OCI-LY7 (cell line): ENCODE measurements at regions not wholly inside any gene's neighbourhood (a gene's known extent, or its start where the extent isn't known, plus 50 kb on each side); places are given as distances from the start of the nearest gene placed in this dataset.

Experiments used
- BruUV-seq: library from RNA; stranded (reverse); fragments of 400-500 nt; replicated peaks from 2 replicates; lab custom pipeline; 2021; lab: Mats Ljungman, UMichigan
- CTCF ChIA-PET: fragments of 300-600 bp; sonication (Branson Sonifier 250); formaldehyde crosslinking; loops from one replicate; lab custom pipeline; 2022; ENCODE audit warnings: antibody characterized with exemption; ENCODE audit not compliant: unreplicated experiment; lab: Charles Lee
- POLR2A ChIA-PET: fragments of 300-600 bp; sonication (Branson Sonifier 250); formaldehyde crosslinking; loops from one replicate; lab custom pipeline; 2022; ENCODE audit warnings: antibody characterized with exemption; lab: Charles Lee
- DNase-seq: peaks from one replicate; pipeline ENCODE4 v3.0.0-alpha.2; 2015; ENCODE audit warnings: low spot score
- H2AFZ ChIP-seq: fragments of 200-600 bp; sonication (generic), shearing (Covaris generic); 2 replicates; pipeline ENCODE4 v1.6.1; 2014; ENCODE audit warnings: mild to moderate bottlenecking, antibody characterized with exemption, low read length, moderate library complexity
- H3K27ac ChIP-seq: fragments of 200-600 bp; sonication (generic); 2 replicates; pipeline ENCODE4 v1.5.1; 2014; ENCODE audit warnings: mixed run types, low read depth, mild to moderate bottlenecking, moderate library complexity, low read length, inconsistent platforms; ENCODE audit not compliant: poor library complexity, severe bottlenecking
- H3K36me3 ChIP-seq: fragments of 200-600 bp; sonication (generic); 2 replicates; pipeline ENCODE4 v1.6.1; 2014; ENCODE audit warnings: mild to moderate bottlenecking, antibody characterized with exemption, low read length, moderate library complexity, mixed read lengths; ENCODE audit not compliant: insufficient read depth
- H3K4me1 ChIP-seq: fragments of 200-600 bp; sonication (generic); 2 replicates; pipeline ENCODE4 v1.5.1; 2014; ENCODE audit warnings: mild to moderate bottlenecking, low read length; ENCODE audit not compliant: insufficient read depth, poor library complexity, severe bottlenecking
- H3K4me2 ChIP-seq: fragments of 200-600 bp; sonication (generic); 2 replicates; pipeline ENCODE4 v1.6.1; 2014; ENCODE audit warnings: mild to moderate bottlenecking, low read length
- H3K4me3 ChIP-seq: fragments of 200-600 bp; sonication (generic); 2 replicates; pipeline ENCODE4 v1.5.1; 2014; ENCODE audit warnings: mild to moderate bottlenecking, low read depth, low read length; ENCODE audit not compliant: poor library complexity, severe bottlenecking
- H3K79me2 ChIP-seq: fragments of 200-600 bp; sonication (generic); 2 replicates; pipeline ENCODE4 v1.6.1; 2016; ENCODE audit warnings: low read depth, mild to moderate bottlenecking, low read length, moderate library complexity, mixed read lengths; ENCODE audit not compliant: insufficient read depth
- H3K9me2 ChIP-seq: fragments of 200-600 bp; sonication (generic); 2 replicates; pipeline ENCODE4 v1.6.1; 2016; ENCODE audit warnings: mild to moderate bottlenecking, low read length, mixed read lengths; ENCODE audit not compliant: insufficient read depth
- H3K9me3 ChIP-seq: fragments of 200-600 bp; sonication (generic); 2 replicates; pipeline ENCODE4 v1.6.1; 2014; ENCODE audit warnings: mild to moderate bottlenecking, mixed run types, low read length, mixed read lengths
- H4K20me1 ChIP-seq: fragments of 200-600 bp; sonication (generic); 2 replicates; pipeline ENCODE4 v1.6.1; 2014; ENCODE audit warnings: mild to moderate bottlenecking, antibody characterized with exemption, low read length, moderate library complexity, mixed read lengths; ENCODE audit not compliant: insufficient read depth
- EZH2phosphoT487 ChIP-seq: fragments of 200-600 bp; sonication (generic); IDR thresholded peaks from 2 replicates; pipeline ENCODE4 v1.6.1; 2018; ENCODE audit warnings: low read depth, borderline replicate concordance, mild to moderate bottlenecking, mixed run types, antibody characterized with exemption, low read length, moderate library complexity, mixed read lengths
- intact Hi-C: fragments of 100-400 bp; cut with micrococcal nuclease; formaldehyde crosslinking; loops from one replicate; pipeline ENCODE4 v1.10.0; 2022; ENCODE audit not compliant: unreplicated experiment
- TF ChIP-seq, protein P1 (sequence below): fragments of 200-600 bp; sonication (generic); conservative IDR thresholded peaks from 2 replicates; pipeline ENCODE4 v1.5.1; 2014; ENCODE audit warnings: mild to moderate bottlenecking, antibody characterized with exemption, low read length, moderate library complexity, mixed read lengths

DNA sequence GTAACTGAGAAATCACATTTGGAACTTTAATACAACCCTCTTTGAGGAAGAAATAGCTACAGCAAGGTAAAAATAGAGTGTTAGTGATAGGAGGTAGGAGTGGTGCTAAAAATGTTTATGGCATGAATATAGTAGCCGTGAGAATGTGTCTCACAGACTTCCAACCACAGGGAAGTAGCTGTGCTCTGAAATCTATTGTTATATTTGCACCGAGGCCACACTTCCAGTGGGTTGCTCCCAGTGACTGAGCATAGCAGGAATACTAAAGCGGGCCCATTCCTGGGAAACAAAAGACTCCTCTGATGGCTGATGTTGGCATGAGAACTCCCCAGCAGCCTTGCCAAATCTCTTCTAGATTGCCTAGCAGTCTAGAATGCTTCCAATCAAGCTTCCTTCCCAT lies 174.1 kb upstream of the PLXNC1 start:
- Histone ChIP-seq H3K36me3 (no peaks in the 10 kb centered on the region), H3K4me3 (no peak overlapping the region), H3K4me2 (no peak overlapping the region), H3K9me2 (no peaks in the 10 kb centered on the region), H3K9me3 (no peaks in the 10 kb centered on the region), H3K27ac (no peak overlapping the region), H3K4me1 (no peaks in the 10 kb centered on the region), H4K20me1 (no peaks in the 10 kb centered on the region), H3K79me2 (no peaks in the 10 kb centered on the region), H2AFZ (no peak overlapping the region)
- CTCF ChIA-PET, result no interaction called here
- DNase-seq, result no peak
- no peak for TF ChIP-seq EZH2phosphoT487
- TF ChIP-seq, protein P1, sequence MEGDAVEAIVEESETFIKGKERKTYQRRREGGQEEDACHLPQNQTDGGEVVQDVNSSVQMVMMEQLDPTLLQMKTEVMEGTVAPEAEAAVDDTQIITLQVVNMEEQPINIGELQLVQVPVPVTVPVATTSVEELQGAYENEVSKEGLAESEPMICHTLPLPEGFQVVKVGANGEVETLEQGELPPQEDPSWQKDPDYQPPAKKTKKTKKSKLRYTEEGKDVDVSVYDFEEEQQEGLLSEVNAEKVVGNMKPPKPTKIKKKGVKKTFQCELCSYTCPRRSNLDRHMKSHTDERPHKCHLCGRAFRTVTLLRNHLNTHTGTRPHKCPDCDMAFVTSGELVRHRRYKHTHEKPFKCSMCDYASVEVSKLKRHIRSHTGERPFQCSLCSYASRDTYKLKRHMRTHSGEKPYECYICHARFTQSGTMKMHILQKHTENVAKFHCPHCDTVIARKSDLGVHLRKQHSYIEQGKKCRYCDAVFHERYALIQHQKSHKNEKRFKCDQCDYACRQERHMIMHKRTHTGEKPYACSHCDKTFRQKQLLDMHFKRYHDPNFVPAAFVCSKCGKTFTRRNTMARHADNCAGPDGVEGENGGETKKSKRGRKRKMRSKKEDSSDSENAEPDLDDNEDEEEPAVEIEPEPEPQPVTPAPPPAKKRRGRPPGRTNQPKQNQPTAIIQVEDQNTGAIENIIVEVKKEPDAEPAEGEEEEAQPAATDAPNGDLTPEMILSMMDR, result no peak
- BruUV-seq, result no TSS peak
- intact Hi-C loops, result no loop called here
- POLR2A ChIA-PET, result interaction anchor here (0.5 to 0.6 kb wide), 3 partner anchors 20 to 1231 kb away, joined by 3 to 5 read pairs (median 3); no protein-coding TSS in a partner anchor

DNA sequence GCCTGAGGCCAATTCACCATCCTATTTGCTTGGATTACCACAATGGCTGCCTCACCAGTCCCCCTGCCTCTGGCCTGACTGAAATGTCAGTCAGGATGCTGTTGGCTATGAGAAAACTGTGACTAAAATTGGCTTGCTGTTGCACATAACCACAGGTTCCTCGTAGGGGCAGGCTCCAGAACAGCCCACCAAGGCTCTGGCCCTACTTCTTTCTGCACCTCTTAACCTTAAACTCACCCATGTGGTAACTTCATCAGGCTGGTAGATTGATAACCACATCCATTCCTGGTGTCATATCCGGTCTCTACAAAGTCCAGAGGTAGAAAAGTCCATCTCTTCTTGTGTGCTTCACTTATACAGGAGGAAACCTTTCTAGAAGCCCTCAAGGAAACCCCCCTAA lies 172.4 kb upstream of the PLXNC1 start:
- no peak for DNase-seq
- intact Hi-C loops, result loop anchor here (5.0 kb wide), 1 partner anchor 474 kb away; no protein-coding TSS in a partner anchor
- no peak overlapping the region for H3K27ac ChIP-seq
- no peaks in the 10 kb centered on the region for H3K9me2 ChIP-seq
- no TSS peak for BruUV-seq
- H3K79me2 ChIP-seq, result no peaks in the 10 kb centered on the region
- no peaks in the 10 kb centered on the region for H3K4me1 ChIP-seq
- ChIA-PET CTCF (no interaction called here), POLR2A (interaction anchor here (0.6 kb wide), 1 partner anchor 183 kb away, joined by 3 read pairs; no protein-coding TSS in a partner anchor)
- H4K20me1 ChIP-seq, result no peaks in the 10 kb centered on the region
- H2AFZ ChIP-seq, result no peak overlapping the region
- H3K9me3 ChIP-seq, result no peaks in the 10 kb centered on the region
- TF ChIP-seq, protein P1, result no peak
- TF ChIP-seq EZH2phosphoT487, result no peak
- H3K36me3 ChIP-seq, result no peaks in the 10 kb centered on the region
- H3K4me2 ChIP-seq, result no peak overlapping the region
- no peak overlapping the region for H3K4me3 ChIP-seq

DNA sequence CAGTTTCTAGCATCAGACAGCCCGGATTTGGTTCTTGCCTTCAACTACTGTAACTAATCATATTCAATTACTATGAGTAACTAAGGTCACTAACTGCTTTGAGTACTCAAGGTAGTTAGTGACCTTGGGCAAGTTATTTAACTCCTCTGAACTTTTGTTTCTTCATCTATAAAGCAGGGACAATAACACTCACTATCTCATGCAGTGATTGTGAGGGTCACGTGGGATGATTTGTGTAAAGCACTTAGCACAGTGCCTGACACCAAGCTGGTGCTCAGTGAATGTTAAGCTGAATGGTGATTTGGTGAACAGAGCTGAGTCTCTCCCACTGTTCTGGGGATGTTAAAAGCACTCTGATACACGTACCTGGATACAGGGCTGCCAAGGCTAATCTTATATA lies 171.3 kb upstream of the PLXNC1 start:
- Histone ChIP-seq H3K27ac (no peak overlapping the region), H3K36me3 (no peaks in the 10 kb centered on the region), H3K4me1 (no peaks in the 10 kb centered on the region), H3K79me2 (no peaks in the 10 kb centered on the region), H3K9me2 (no peaks in the 10 kb centered on the region), H4K20me1 (no peaks in the 10 kb centered on the region), H3K9me3 (no peaks in the 10 kb centered on the region), H3K4me3 (no peak overlapping the region), H2AFZ (no peak overlapping the region), H3K4me2 (no peak overlapping the region)
- intact Hi-C loops, result loop anchor here (5.0 kb wide), 1 partner anchor 475 kb away; no protein-coding TSS in a partner anchor
- CTCF ChIA-PET, result no interaction called here
- no peak for DNase-seq
- POLR2A ChIA-PET, result no interaction called here
- TF ChIP-seq, protein P1, result no peak
- no peak for TF ChIP-seq EZH2phosphoT487
- BruUV-seq, result no TSS peak
